SJCRH30 (cell line): ENCODE measurements at regions not wholly inside any gene's neighbourhood (a gene's known extent, or its start where the extent isn't known, plus 50 kb on each side); places are given as distances from the start of the nearest gene placed in this dataset.
"Not testable (repeated sequence)": the region's sequence is repeated elsewhere in the genome, so short reads cannot be mapped to it uniquely, and the experiment has no call there.

Source experiments
- DNase-seq, 2 experiments: peaks; one replicate each; pipeline ENCODE4 v3.0.0-alpha.2; 2015 to 2020
- H3K27ac ChIP-seq: fragments of 250-450 bp; sonication (Bioruptor Pico); 2 replicates; pipeline ENCODE4 v1.5.1; 2020; ENCODE audit warnings: mild to moderate bottlenecking, moderate library complexity
- H3K27me3 ChIP-seq: fragments of 250-450 bp; sonication (Bioruptor Pico); 2 replicates; pipeline ENCODE4 v1.5.1; 2020; ENCODE audit warnings: mild to moderate bottlenecking, moderate library complexity
- H3K36me3 ChIP-seq: fragments of 250-450 bp; sonication (Bioruptor Pico); 2 replicates; pipeline ENCODE4 v1.5.1; 2020; ENCODE audit warnings: mild to moderate bottlenecking, moderate library complexity
- H3K4me1 ChIP-seq: fragments of 250-450 bp; sonication (Bioruptor Pico); 2 replicates; pipeline ENCODE4 v1.5.1; 2020; ENCODE audit warnings: mild to moderate bottlenecking, moderate library complexity
- H3K4me3 ChIP-seq: fragments of 250-450 bp; sonication (Bioruptor Pico); 2 replicates; pipeline ENCODE4 v1.5.1; 2020; ENCODE audit warnings: mild to moderate bottlenecking, moderate library complexity
- H3K9me3 ChIP-seq: fragments of 250-450 bp; sonication (Bioruptor Pico); replicated peaks from 2 replicates; pipeline ENCODE4 v1.5.1; 2020; ENCODE audit warnings: mild to moderate bottlenecking, moderate library complexity

GRCh38 chr6:105726902-105727655 lies 324.2 kb upstream of the PREP start:
- H3K4me3 ChIP-seq = no peak overlapping the region
- DNase-seq = no peak

DNA sequence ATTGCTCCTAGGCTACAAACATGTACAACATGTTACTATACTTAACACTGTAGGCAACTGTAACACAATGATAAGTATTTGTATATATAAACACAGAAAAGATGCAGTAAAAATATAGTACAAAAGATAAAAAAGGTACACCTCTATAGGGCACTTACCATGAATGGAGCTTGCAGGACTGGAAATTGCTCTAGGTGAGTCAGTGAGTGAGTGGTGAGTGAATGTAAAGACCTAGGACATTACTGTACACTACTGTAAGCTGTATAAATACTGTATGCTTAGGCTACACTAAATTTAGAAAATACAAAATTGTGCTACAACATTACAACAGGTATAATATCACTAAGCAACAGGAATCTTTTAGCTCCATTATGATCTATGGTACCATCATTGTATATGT lies 312.0 kb upstream of the PREP start:
- no peaks in the 10 kb centered on the region for H3K36me3 ChIP-seq
- no peak for DNase-seq

More at GRCh38 chr6:105726902-105727655, 324.2 kb upstream of the PREP start:
- no peak overlapping the region for H3K27ac ChIP-seq
- H3K4me1 ChIP-seq = no peaks in the 10 kb centered on the region
- H3K9me3 ChIP-seq = no peaks in the 10 kb centered on the region
- H3K27me3 ChIP-seq = no peaks in the 10 kb centered on the region
- no peaks in the 10 kb centered on the region for H3K36me3 ChIP-seq

DNA sequence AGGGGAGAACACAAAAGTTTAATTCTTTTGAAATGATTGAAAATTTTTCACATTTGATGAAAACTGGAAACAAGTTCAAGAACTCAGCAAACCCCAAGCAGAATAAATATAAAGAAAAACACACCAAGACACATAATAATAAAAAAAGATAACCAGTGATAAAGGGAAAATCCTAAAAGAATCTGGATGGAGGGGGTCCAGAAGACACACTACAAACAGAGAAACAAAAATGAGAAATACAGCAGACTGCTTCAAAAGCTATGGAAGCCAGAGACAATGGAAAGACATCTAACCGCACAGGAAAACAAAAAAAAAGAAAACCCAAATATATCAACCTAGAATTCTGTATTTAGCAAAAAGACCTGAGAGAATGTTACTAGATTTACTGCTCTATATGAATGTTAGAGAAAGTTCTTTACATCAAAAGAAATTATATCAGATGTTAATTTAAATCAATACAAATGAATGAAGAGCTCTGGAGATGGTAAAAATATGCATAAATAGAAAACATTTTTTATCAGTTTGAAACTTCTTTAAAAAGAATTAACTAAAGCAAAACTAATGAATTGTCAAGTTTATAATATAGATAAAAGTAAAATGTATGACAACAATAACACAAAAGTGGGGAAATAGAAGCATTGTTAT lies 310.7 kb upstream of the PREP start:
- no peak overlapping the region for H3K27ac ChIP-seq
- no peaks in the 10 kb centered on the region for H3K36me3 ChIP-seq
- no peaks in the 10 kb centered on the region for H3K4me1 ChIP-seq
- H3K27me3 ChIP-seq = no peaks in the 10 kb centered on the region
- H3K9me3 ChIP-seq = peaks cover 4% of the 10 kb centered on the region; the same call in 1 of the 2 replicates
- no peak for DNase-seq
- H3K4me3 ChIP-seq = no peak overlapping the region

More for the DNA sequence above, 312.0 kb upstream of the PREP start:
- Histone ChIP-seq H3K9me3 (peaks cover 4% of the 10 kb centered on the region; the same call in 1 of the 2 replicates), H3K27me3 (no peaks in the 10 kb centered on the region), H3K4me1 (no peaks in the 10 kb centered on the region), H3K27ac (no peak overlapping the region), H3K4me3 (no peak overlapping the region)

- no peak for DNase-seq
- Histone ChIP-seq H3K9me3 (peaks cover 4% of the 10 kb centered on the region; the same call in 1 of the 2 replicates), H3K27ac (no peak overlapping the region), H3K27me3 (no peaks in the 10 kb centered on the region), H3K4me1 (no peaks in the 10 kb centered on the region), H3K4me3 (no peak overlapping the region), H3K36me3 (no peaks in the 10 kb centered on the region)
These were observed 308.3 kb upstream of the PREP start for GRCh38 chr6:105711216-105711615.

- Histone ChIP-seq H3K27ac (no peak overlapping the region), H3K27me3 (no peaks in the 10 kb centered on the region), H3K36me3 (no peaks in the 10 kb centered on the region), H3K4me1 (no peaks in the 10 kb centered on the region), H3K9me3 (no peaks in the 10 kb centered on the region), H3K4me3 (no peak overlapping the region)
- DNase-seq = no peak
These were observed 302.7 kb upstream of the PREP start for GRCh38 chr6:105705608-105706007.

DNA sequence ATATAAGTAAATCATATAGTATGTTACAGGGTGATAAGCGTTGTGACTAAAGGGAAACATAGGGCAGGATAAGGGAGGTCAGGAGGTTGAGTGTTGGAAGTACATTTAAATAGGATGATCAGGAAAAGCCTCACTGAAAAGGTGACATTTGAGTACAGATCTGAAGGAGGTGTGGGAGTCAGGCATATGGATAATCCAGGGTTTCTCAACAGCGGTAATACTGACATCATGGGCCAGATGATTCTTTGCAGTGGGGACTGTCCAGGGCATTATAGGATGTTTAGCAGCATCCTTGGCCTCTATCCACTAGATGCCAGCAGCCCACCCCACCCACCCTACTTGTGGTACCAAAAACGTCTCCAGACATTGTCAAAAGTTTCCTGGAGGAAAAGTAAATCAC lies 292.6 kb upstream of the PREP start:
- Histone ChIP-seq H3K4me1 (no peaks in the 10 kb centered on the region), H3K36me3 (no peaks in the 10 kb centered on the region), H3K27me3 (no peaks in the 10 kb centered on the region; the same call in 1 of the 2 replicates), H3K4me3 (no peak overlapping the region), H3K27ac (no peak overlapping the region), H3K9me3 (no peaks in the 10 kb centered on the region)
- DNase-seq = no peak

DNA sequence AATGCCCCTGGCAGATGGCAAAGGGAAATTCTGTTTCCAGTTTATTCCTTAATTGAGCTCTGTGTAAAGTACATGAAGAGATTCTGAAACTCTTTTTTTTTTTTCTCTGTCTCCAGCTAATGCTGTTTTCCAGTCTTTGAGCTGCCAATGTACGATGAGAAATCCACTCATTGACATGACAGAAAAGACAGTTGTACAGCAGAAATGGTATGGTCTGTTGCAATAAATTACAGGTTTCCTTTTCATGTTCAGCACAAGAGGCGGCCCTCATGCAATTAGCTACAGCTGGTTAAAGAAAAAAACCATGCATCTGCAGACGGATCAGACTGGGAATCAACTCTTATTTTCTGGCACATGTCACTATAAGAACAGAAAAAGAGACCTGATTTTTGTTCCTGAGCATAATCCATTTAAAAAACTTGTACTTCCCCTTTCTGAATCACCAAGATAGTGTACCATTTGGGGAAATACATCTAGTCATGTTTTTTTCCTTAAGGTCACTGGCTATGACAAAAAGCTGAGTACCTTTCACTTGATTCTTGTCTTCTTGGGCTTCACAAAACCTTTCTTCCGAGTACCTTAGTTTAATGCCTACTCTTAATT lies 289.8 kb upstream of the PREP start:
- no peaks in the 10 kb centered on the region for H3K4me1 ChIP-seq
- H3K27me3 ChIP-seq = no peaks in the 10 kb centered on the region; the same call in none of the 2 replicates
- H3K4me3 ChIP-seq = no peak overlapping the region
- no peaks in the 10 kb centered on the region; the same call in 1 of the 2 replicates for H3K9me3 ChIP-seq
- H3K36me3 ChIP-seq = no peaks in the 10 kb centered on the region
- no peak overlapping the region for H3K27ac ChIP-seq
- no peak for DNase-seq

- no peak for DNase-seq
- Histone ChIP-seq H3K27ac (no peak overlapping the region), H3K4me3 (no peak overlapping the region), H3K36me3 (no peaks in the 10 kb centered on the region), H3K9me3 (no peaks in the 10 kb centered on the region; the same call in 1 of the 2 replicates), H3K4me1 (no peaks in the 10 kb centered on the region), H3K27me3 (no peaks in the 10 kb centered on the region; the same call in none of the 2 replicates)
These were observed 289.1 kb upstream of the PREP start for GRCh38 chr6:105691971-105692370.

- no peak for DNase-seq
- no peaks in the 10 kb centered on the region for H3K4me1 ChIP-seq
These were observed 288.2 kb upstream of the PREP start for GRCh38 chr6:105691081-105691480.

DNA sequence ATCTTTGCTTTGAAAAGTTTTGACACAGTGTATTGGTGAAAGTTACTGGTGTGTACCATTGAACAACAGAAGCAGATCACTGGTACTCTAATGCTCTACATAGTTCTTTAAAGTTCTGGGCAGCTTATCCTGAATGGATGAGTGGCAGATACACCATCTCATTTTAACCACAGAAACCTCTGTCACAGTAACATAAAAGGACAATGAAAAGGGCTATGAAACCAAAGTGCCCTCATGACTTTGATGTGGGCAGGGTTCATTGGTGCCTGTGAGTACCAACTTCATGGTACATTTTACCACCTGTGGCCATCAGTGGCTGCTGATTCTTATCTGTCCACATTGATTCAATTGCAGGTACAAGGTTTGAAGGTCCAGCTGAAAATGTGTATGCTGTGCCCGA lies 285.7 kb upstream of the PREP start:
- Histone ChIP-seq H3K4me3 (no peak overlapping the region), H3K4me1 (no peaks in the 10 kb centered on the region), H3K27me3 (no peaks in the 10 kb centered on the region; the same call in none of the 2 replicates), H3K36me3 (no peaks in the 10 kb centered on the region), H3K9me3 (no peaks in the 10 kb centered on the region; the same call in 1 of the 2 replicates), H3K27ac (no peak overlapping the region)
- no peak for DNase-seq

More at GRCh38 chr6:105691081-105691480, 288.2 kb upstream of the PREP start:
- Histone ChIP-seq H3K9me3 (no peaks in the 10 kb centered on the region; the same call in 1 of the 2 replicates), H3K27ac (no peak overlapping the region), H3K36me3 (no peaks in the 10 kb centered on the region), H3K27me3 (no peaks in the 10 kb centered on the region; the same call in none of the 2 replicates), H3K4me3 (no peak overlapping the region)

GRCh38 chr6:105686793-105687192 lies 283.9 kb upstream of the PREP start:
- not testable (repeated sequence) for H3K9me3 ChIP-seq, DNase-seq

DNA sequence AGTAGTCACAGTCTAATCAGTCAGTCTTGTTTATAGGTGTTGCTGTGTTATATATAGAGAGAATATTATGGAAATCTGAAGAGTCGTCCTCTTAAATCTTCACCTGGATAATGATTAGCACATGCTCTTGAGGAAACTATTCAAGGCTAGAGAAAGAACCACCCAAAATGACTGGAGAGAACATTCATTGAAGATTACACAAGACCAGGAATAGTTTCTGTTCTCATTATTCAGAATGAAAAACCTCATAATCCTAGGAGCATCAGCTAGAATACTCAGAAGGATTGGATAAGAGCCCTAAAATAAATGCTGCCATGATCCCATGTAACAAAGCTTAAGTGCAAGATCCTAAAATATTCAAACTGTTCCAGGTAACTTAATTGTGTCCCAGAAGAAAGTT lies 278.2 kb upstream of the PREP start:
- Histone ChIP-seq H3K9me3 (no peaks in the 10 kb centered on the region), H3K36me3 (no peaks in the 10 kb centered on the region), H3K4me3 (no peak overlapping the region), H3K27ac (no peak overlapping the region), H3K27me3 (no peaks in the 10 kb centered on the region), H3K4me1 (peaks cover 4% of the 10 kb centered on the region; the same call in 1 of the 2 replicates)
- no peak for DNase-seq

More at GRCh38 chr6:105686793-105687192, 283.9 kb upstream of the PREP start:
- H3K36me3 ChIP-seq, H3K27ac ChIP-seq, H3K4me3 ChIP-seq, H3K27me3 ChIP-seq, H3K4me1 ChIP-seq: not testable (repeated sequence)

GRCh38 chr6:105680131-105680530 lies 277.2 kb upstream of the PREP start:
- Histone ChIP-seq H3K36me3 (no peaks in the 10 kb centered on the region), H3K27me3 (no peaks in the 10 kb centered on the region), H3K9me3 (no peaks in the 10 kb centered on the region; the same call in 1 of the 2 replicates), H3K27ac (no peak overlapping the region), H3K4me1 (peaks cover 8% of the 10 kb centered on the region), H3K4me3 (no peak overlapping the region)
- DNase-seq = no peak

- DNase-seq = no peak
- Histone ChIP-seq H3K27me3 (no peaks in the 10 kb centered on the region), H3K9me3 (peaks cover 3% of the 10 kb centered on the region; the same call in 1 of the 2 replicates), H3K36me3 (no peaks in the 10 kb centered on the region), H3K27ac (no peak overlapping the region), H3K4me1 (peaks cover 8% of the 10 kb centered on the region), H3K4me3 (no peak overlapping the region)
These were observed 275.6 kb upstream of the PREP start for GRCh38 chr6:105678516-105678915.
